Fibroblast of lung (primary cell): ENCODE measurements at regions not wholly inside any gene's neighbourhood (a gene's known extent, or its start where the extent isn't known, plus 50 kb on each side); places are given as distances from the start of the nearest gene placed in this dataset.

Experiments
- DNase-seq, 2 donors: peaks; one replicate each; pipeline versions ENCODE4 v3.0.0 to v3.0.0-alpha.2; 2010; ENCODE audit warnings: low read depth in 2 of 2
- H2AFZ ChIP-seq: 2 replicates; pipeline ENCODE4 v1.5.1; 2012; ENCODE audit warnings: low read length, control low read depth, inconsistent platforms
- H3K27ac ChIP-seq: 2 replicates; pipeline ENCODE4 v1.5.1; 2011; ENCODE audit warnings: low read length, control low read depth; ENCODE audit not compliant: insufficient read depth
- H3K27me3 ChIP-seq: 2 replicates; pipeline ENCODE4 v1.5.1; 2011; ENCODE audit warnings: mild to moderate bottlenecking, low read length; ENCODE audit not compliant: control insufficient read depth, insufficient read depth
- H3K36me3 ChIP-seq: 2 replicates; pipeline ENCODE4 v1.5.1; 2011; ENCODE audit warnings: low read length; ENCODE audit not compliant: control insufficient read depth, insufficient read depth
- H3K4me1 ChIP-seq: 2 replicates; pipeline ENCODE4 v1.5.1; 2011; ENCODE audit warnings: low read length; ENCODE audit not compliant: control insufficient read depth, insufficient read depth; ENCODE audit errors: extremely low read depth
- H3K4me2 ChIP-seq: 2 replicates; pipeline ENCODE4 v1.5.1; 2011; ENCODE audit warnings: low read length, control low read depth; ENCODE audit not compliant: insufficient read depth; ENCODE audit errors: extremely low read depth
- H3K4me3 ChIP-seq, 4 experiments: fragments of 200-600 bp in 1 of 4; sonication (generic) in 1 of 4; replicated peaks in 1 of 4; 2 replicates each; pipeline ENCODE4 v1.5.1; 2011 to 2016; ENCODE audit warnings: low read length in 4 of 4, low read depth in 3 of 4, mild to moderate bottlenecking in 3 of 4, control low read depth in 2 of 4, inconsistent platforms in 1 of 4, mixed read lengths in 1 of 4; ENCODE audit not compliant: insufficient read depth in 1 of 4; ENCODE audit errors: control extremely low read depth in 1 of 4
- H3K79me2 ChIP-seq: 2 replicates; pipeline ENCODE4 v1.5.1; 2012; ENCODE audit warnings: mild to moderate bottlenecking, low read length, inconsistent platforms; ENCODE audit not compliant: control insufficient read depth, insufficient read depth
- H3K9ac ChIP-seq: 2 replicates; pipeline ENCODE4 v1.5.1; 2011; ENCODE audit warnings: mild to moderate bottlenecking, low read length, control low read depth; ENCODE audit not compliant: insufficient read depth
- H3K9me3 ChIP-seq: 2 replicates; pipeline ENCODE4 v1.5.1; 2012; ENCODE audit warnings: low read depth, low read length; ENCODE audit not compliant: control insufficient read depth, insufficient read depth
- H4K20me1 ChIP-seq: 2 replicates; pipeline ENCODE4 v1.5.1; 2011; ENCODE audit warnings: low read length; ENCODE audit not compliant: control insufficient read depth, insufficient read depth; ENCODE audit errors: extremely low read depth
- EZH2 ChIP-seq: IDR thresholded peaks from 2 replicates; pipeline ENCODE4 v1.5.1; 2012; ENCODE audit warnings: low read length, control low read depth, mild to moderate bottlenecking; ENCODE audit errors: missing control alignments
- TF ChIP-seq, protein P1 (sequence below), 2 donors: IDR thresholded peaks in 1 of 2; conservative IDR thresholded peaks in 1 of 2; 1 replicate in 1 of 2; 2 replicates in 1 of 2; pipeline ENCODE4 v1.5.1; 2011 to 2012; ENCODE audit warnings: low read length in 2 of 2, control low read depth in 1 of 2, inconsistent platforms in 1 of 2, low read depth in 1 of 2, mild to moderate bottlenecking in 1 of 2

DNA sequence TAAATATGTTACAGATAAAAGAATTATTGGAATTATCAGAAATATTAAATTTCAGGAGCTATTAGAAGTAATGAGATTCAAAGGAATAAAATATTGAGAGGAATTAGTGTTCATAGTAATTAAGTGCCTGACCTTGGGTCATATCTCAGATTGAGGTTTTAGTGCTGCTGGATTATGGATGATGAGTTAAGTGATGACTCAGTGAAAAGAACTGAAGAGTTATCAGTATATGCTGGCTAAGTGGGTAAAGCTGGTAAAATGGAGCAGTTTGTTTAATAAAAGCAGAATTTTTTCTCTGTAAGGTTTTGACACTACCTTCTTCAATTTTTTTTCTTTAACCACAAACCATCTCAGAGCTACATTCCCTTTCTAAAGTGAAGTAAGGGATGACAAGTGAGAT, 206.7 kb downstream of the MANEA start:
- Histone ChIP-seq H3K27ac (no peak overlapping the region), H3K9ac (no peak overlapping the region), H3K4me1 (no peaks in the 10 kb centered on the region), H3K4me2 (no peak overlapping the region), H3K9me3 (no peaks in the 10 kb centered on the region), H3K36me3 (no peaks in the 10 kb centered on the region), H4K20me1 (no peaks in the 10 kb centered on the region), H2AFZ (no peak overlapping the region), H3K4me3 (no peak overlapping the region), H3K79me2 (no peaks in the 10 kb centered on the region), H3K27me3 (no peaks in the 10 kb centered on the region)
- DNase-seq: no peak
- no peak for TF ChIP-seq EZH2
- TF ChIP-seq, protein P1, sequence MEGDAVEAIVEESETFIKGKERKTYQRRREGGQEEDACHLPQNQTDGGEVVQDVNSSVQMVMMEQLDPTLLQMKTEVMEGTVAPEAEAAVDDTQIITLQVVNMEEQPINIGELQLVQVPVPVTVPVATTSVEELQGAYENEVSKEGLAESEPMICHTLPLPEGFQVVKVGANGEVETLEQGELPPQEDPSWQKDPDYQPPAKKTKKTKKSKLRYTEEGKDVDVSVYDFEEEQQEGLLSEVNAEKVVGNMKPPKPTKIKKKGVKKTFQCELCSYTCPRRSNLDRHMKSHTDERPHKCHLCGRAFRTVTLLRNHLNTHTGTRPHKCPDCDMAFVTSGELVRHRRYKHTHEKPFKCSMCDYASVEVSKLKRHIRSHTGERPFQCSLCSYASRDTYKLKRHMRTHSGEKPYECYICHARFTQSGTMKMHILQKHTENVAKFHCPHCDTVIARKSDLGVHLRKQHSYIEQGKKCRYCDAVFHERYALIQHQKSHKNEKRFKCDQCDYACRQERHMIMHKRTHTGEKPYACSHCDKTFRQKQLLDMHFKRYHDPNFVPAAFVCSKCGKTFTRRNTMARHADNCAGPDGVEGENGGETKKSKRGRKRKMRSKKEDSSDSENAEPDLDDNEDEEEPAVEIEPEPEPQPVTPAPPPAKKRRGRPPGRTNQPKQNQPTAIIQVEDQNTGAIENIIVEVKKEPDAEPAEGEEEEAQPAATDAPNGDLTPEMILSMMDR (conservative IDR thresholded peaks at IDR 0.05 in 1 of 2, IDR thresholded peaks at IDR 0.05 in 1 of 2; ENCODE audit: low read depth in 1 of 2, low read length in 2 of 2): no peak

- Histone ChIP-seq H3K4me2 (no peak overlapping the region), H3K4me3 (no peak overlapping the region), H3K4me1 (no peaks in the 10 kb centered on the region), H3K27ac (no peak overlapping the region), H2AFZ (no peak overlapping the region), H3K9me3 (no peaks in the 10 kb centered on the region), H3K36me3 (no peaks in the 10 kb centered on the region), H3K27me3 (no peaks in the 10 kb centered on the region), H4K20me1 (no peaks in the 10 kb centered on the region), H3K9ac (no peak overlapping the region), H3K79me2 (no peaks in the 10 kb centered on the region)
- no peak for DNase-seq
- TF ChIP-seq EZH2: no peak
- TF ChIP-seq, protein P1 (conservative IDR thresholded peaks at IDR 0.05 in 1 of 2, IDR thresholded peaks at IDR 0.05 in 1 of 2; ENCODE audit: low read depth in 1 of 2, low read length in 2 of 2): no peak
Measured at GRCh38 chr6:95784869-95785268, 207.5 kb downstream of the MANEA start.

DNA sequence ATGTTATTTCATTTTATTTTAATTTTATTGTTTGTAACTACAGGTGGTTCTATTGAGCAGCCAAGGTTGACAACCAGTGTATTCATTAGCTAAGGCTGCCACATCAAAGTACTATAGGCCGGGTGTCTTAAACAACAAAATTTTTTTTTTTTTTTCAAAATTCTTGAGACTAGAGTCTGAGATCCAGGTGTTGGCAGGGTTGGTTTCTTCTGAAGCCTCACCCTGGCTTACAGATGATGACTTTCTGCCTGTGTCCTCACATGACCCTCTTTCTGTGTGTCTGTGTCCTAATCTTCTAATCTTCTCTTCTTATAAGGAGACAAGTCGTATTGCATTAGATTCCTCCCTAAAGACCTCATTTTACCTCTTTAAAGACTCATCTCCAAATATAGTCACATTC, 208.4 kb downstream of the MANEA start:
- no peaks in the 10 kb centered on the region for H3K9me3 ChIP-seq
- TF ChIP-seq EZH2: no peak
- TF ChIP-seq, protein P1 (conservative IDR thresholded peaks at IDR 0.05 in 1 of 2, IDR thresholded peaks at IDR 0.05 in 1 of 2; ENCODE audit: low read depth in 1 of 2, low read length in 2 of 2): no peak
- no peaks in the 10 kb centered on the region for H3K4me1 ChIP-seq
- H3K27me3 ChIP-seq: no peaks in the 10 kb centered on the region
- DNase-seq: no peak
- no peak overlapping the region for H2AFZ ChIP-seq
- no peak overlapping the region for H3K27ac ChIP-seq
- no peaks in the 10 kb centered on the region for H3K36me3 ChIP-seq
- H3K79me2 ChIP-seq: no peaks in the 10 kb centered on the region
- H3K9ac ChIP-seq: no peak overlapping the region
- H3K4me3 ChIP-seq: no peak overlapping the region
- no peaks in the 10 kb centered on the region for H4K20me1 ChIP-seq
- H3K4me2 ChIP-seq: no peak overlapping the region
